GOT3 (cell line): ENCODE measurements at regions not wholly inside any gene's neighbourhood (a gene's known extent, or its start where the extent isn't known, plus 50 kb on each side); places are given as distances from the start of the nearest gene placed in this dataset.
"Not testable (repeated sequence)": the region's sequence is repeated elsewhere in the genome, so short reads cannot be mapped to it uniquely, and the experiment has no call there.

Experiments
- DNase-seq: peaks from one replicate; lab custom pipeline; 2025; ENCODE audit warnings: mixed read lengths; lab: John Stamatoyannopoulos, UW

DNA sequence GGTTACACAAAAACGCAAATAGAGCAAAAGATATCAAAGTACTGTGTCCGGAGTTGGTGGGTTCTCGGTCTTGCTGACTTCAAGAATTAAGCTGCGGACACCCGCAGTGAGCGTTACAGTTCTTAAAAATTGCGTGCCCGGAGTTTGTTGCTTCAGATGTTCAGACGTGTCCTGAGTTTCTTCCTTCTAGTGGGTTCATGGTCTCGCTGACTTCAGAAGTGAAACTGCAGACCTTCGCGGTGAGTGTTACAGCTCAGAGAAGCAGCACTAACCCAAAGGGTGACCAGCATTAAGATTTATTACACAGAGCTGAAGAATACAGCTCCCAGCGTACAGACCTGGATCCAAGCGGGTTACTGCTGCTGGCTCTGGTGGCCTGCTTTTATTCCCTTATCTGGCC, 125.7 kb upstream of the TWIST2 start:
- DNase-seq = no peak

DNA sequence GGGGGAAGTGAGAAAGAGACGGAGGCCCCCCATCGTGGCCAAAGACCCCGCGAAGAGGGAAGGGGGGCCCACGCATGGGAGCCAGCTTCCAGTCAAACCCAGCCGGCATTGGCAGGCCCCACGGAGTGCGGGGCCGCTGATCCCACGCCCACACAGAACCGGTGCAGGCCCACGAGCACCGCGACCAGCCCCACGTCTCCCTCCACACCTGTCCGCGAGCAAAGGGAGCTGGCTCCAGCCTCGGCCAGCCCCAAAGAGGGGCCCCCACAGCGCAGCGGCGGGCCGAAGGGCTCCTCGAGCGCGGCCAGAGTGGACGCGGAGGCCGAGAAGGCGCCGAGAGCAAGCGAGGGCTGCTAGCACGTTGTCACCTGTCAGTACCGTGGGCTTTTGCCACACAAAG, 125.0 kb upstream of the TWIST2 start:
- no peak for DNase-seq

DNA sequence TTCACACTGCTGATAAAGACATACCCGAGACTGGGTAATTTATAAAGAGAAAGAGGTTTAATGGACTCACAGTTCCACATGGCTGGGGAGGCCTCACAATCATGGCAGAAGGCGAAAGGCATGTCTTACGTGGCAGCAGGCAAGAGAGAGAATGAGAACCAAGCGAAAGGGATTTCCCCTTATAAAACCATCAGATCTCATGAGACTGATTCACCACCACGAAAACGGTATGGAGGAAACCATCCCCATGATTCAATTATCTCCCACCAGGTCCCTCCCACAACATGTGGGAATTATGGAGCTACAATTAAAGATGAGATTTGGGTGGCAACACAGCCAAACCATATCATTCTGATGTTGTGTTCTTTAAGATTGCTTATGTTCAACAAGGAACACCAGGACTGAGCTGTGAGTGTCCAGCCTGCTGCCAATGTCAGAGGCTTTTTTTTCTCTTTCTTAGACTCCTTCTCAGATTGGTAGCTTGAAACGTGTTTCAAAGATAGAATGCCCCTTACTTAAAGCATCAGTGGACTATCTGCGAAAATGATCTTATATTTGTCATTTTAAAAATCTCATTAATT, 124.1 kb upstream of the TWIST2 start:
- not testable (repeated sequence) for DNase-seq

DNA sequence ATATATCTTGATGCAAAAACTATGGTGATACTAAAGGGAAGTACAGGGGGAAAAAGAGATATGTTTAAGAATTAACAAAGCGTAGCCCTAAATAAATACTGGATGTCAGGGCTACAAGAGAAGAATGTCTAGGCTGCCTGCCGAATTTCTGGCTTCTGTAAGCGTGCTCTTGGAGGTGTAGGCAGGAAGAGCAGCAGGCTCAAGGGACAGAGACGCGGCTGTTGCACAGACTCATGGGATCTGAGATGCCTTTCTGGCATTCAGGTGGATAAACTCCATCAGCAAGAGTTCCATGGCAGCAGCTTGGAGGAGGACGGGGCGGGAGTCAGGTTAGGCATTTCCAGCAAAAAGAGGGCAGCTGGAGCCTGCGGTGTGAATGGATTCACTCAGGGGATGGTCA, 123.2 kb upstream of the TWIST2 start:
- no peak for DNase-seq

DNA sequence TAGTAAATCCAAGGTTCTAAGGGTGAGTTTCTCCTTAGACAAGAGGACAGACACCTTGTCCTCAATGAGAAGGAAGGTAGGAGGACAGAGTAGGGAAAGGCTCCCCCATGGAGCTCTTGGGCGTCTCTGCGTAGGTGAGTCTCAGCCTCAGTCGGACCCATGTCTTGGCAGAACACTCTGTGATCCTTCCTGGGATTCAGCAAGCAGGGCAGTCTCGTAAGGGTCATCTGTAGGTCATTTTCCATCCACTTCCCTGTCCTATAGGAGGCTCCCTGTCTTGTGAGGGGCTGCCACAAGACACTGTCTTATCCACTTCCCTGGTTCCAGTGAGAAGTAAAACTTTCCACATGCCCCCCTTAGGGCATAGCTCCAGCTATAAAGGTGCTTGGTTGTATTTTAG, 122.6 kb upstream of the TWIST2 start:
- no peak for DNase-seq

DNA sequence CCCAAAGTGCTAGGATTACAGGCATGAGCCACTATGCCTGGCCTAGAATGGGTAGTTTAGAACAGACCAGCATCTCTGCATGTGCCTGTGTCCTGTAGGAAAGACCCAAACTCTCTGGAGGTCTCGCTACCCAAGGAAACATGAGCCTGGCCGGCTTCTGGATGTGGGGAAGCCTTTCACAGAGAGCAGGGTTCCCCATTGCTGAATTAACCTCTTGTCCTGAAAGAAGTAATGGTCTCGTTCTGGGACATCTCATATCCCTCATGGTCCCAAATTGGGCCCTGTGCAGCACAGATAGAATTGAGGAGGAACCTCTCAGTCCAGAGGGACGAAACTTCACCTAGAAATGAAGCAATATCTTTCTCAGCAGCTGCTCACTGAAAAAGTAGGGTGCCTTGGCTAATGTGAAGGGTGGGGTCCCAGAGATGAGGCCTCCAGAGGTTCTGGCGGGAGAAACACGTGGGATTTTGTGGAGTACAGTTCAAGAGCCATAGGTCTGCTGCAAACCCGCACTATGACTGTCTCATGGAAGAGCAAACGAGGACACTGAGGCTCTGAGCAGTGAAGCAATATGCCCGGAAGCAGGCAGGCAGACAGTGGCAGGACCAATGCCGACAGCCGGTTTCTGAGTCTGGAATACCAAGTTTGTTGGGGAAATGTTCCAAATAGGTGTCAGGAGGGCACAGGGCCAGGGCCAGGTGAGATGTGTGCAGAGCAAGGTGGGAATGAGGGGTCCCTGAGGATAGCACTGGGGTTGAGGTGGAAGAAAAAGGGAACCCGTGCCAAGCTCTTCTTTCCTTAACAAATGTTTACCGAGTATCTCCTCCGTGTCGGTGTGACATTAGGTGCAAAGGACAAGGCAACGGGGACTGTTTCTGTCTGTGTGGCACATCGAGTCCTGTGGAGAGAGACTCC, 121.0 kb upstream of the TWIST2 start:
- DNase-seq = no peak

DNA sequence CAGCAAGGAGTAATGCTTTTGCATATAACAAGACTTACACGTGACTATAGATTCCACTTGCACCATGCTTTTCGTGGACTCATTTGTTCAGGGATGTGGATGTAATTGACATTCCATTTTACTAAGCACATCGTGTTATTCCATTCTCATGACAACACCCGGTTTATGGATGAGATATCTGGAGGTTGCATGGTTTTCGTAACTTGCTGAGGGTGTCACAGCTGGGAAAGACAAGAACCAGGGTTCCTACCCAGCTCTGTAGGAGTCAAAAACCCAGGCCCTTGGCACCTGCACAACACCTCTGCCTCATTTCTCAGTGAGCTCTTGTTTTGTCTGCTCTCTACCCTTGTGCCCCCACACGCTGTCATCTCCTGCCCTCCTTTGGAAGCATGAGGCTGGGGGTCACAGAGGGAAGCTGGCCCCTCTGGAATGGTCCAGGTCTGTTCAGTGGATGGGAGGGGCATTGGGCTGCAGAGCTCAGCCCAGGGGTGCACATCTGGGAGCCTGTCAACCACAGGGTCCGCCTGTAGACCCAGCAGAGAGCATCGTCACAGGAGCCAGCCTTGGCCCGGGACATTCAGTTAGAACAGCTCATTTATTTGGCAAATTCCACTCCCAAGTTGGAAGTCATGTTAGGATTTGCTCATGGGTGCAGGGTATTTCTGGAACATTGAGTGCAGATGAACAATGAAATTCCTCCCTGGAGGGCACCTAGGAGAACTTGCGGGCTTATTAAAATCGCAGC, 120.1 kb upstream of the TWIST2 start:
- DNase-seq = no peak

DNA sequence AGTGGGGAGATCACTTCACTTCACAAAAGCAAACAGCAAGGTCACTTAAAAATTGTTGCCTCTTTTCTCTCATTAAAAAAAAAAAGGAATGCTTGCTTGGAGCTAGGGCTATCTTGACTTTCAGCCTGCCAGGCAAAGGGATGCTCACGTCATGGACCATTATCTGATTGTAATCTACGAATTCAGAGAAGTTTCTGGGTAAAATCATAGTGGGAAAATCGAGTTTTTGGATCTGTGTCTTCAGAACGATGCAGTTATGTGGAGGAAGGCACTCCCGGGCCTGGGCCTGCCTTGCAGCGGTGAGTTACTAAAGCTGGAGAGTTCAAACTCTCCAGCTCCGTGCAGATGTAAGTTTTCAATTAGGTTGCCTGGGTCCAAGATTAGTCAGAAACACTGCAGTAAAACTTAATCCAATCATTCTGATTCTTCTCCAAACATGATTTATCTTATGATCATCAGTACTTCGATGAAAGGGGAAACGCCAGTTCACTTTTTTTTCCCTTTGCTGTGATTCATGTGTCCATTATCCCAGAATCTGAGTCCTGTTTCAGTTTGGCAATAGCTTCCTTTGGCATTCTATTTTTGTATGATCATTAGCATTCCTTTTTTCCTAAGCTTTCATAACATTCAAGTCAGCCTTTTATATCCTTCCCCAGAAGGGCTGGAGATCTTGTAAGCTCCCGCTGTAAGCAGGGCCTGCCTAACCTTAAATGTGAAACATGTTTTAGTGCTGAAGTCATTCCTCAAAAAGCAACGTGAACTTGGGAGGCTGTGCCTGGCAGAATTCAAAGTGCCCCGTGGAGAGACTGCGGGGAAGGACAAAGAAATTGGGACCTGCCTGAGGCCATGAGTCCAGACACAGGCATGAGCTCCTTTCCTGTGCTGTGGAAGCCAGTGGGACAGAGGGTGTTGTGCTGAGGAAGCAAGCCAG, 119.3 kb upstream of the TWIST2 start:
- DNase-seq = peak; percentile 16

DNA sequence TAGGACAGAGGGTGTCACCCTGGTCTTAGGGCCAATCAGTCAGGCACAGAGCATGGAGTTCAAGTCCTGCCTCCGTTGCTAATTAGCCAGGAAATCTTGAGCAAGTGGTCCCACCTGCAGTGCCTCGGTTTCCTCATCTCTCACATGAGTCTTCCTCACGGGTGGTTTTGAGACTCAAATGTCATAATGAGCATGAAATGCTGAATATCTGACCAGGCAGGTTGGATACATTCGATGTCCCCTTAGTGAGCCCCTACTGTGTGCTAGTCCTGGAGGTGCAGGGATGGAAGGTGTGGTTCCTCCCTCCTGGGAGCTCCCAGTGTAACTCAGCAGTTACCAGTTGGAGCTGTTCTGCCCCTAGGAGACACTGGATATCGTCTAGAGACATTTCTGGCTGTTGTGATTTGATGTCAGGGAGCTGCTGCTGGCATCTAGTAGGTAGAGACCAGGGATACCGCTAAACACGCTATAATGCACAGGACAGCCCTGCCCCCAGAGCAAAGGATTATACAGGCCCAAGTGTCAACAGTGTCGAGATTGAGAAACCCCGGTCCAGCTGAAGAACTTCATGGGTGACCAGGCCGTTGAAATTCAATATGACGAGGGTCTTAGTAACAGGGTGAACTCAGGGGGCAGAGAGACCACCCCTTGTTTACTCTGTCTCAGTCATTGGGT, 118.5 kb upstream of the TWIST2 start:
- no peak for DNase-seq

DNA sequence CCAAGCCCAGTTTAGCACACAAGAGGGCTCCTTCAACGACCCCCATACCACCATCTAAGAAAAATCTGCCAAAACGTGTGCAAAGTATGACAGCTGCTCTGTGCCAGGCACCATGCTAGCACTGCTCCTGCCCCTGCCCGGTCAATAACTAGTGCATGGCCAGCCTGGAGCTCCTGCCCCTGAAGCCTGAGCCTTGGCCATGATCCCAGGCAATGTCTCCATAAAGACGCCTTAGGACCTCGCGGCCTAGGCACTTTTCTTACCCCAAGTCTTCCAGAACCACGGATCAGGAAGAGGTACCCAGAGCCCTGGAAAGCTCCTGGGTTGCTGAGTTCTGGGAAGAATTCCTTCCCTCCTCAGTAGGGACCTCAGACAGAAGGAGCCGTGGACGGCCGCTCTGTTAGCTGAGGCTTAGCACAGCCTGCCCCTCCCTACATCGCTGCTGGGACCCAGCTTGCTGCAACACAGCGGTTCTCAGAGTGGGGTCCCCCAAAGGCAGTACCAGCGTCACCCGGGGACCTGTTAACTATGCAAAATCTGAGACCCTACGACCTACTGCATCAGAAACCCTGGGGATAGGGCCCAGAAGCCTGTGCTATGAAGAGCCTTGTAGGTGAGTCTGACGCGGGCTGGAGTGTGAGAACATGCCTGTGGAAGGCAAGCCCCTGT, 117.8 kb upstream of the TWIST2 start:
- DNase-seq = no peak

DNA sequence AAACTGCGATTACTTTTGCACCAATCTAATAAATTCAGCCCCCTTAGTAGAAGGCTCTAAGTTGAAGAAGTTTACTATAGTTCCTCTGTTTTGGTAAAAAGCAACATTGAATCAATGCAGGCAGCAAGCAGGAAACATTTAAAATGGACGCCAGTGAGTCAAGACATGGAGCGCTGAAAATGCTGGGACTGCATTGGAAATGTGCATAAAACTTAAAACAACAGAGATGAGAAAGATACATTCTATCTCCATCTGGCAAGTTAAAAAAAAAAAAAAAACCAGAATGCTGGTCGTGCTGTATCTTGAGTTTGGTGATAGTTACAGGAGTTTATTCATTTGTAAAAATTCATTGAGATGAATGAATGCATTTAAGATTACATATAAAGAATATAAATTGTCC, 117.0 kb upstream of the TWIST2 start:
- no peak for DNase-seq

DNA sequence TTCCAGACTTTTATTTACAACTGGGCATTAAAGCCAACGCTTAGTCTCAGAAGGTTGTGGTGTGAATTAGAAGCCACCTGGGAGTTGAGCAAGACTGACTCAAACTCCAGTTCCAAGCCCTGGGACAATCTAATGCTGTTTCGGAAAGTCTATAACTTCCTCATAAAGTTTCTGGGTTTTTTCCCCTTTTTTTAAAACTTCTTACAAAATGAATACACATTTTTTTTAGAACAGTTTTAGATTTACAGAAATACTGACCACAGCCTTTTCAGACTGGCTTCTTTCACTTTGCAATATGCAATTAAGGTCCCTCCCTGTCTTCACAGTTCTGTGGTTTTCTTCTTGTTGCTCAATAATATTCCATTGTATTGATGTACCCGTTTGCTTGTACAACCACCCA, 115.9 kb upstream of the TWIST2 start:
- no peak for DNase-seq

DNA sequence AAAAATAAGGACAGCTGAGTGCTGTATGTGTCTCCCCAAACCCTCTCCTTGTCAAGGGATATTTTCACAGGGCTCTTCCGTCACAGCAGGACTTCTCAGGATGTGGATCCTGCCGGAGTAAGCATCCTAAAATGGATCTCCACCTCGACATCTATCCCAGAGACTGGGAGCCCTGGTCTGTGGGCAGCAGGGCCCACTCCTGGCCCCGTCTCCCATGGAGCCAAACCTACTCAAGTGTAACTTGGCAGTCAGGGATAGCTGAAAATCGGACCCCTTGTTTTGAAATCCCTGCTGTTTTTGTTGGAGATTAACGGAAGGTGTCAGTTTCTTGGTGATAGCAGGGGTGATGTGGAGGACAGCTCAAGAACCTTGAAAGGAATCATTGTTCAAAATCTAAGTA, 109.0 kb upstream of the TWIST2 start:
- no peak for DNase-seq

DNA sequence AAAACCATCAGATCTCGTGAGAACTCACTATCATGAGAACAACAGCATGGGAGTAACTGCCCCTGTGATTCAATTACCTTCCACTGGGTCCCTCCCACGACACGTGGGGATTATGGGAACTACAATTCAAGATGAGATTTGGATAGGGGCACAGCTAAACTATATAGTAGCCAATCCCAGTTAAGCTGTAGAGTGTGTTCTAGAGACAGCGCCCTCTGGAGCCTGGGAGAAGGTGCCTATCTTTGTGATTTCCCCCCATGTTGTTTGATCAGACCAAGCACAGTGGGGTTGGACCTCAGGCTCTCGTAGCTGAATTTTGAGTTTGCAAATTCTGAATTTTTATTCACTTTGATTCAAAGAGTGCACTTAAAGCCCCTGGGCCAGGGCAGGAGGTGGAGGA, 108.2 kb upstream of the TWIST2 start:
- no peak for DNase-seq

DNA sequence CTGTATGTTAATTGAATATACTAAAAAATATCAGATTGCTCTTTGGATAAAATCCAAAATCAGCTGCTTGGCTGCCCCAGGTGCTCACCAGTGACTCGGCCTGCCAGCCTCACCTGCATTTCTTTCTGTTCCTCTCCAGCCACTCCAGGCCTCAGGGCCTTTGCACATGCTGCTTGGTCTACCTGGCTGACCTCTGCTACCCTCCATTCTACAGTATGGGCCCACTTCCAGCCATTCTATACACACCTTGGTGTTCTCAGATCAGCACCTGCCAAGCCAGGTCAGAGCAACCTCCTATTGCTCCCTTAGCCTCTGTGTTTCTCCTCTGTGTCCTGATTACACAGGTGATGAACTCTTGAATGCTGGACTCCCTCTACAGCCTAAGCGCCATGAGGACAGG, 106.6 kb upstream of the TWIST2 start:
- DNase-seq = no peak

DNA sequence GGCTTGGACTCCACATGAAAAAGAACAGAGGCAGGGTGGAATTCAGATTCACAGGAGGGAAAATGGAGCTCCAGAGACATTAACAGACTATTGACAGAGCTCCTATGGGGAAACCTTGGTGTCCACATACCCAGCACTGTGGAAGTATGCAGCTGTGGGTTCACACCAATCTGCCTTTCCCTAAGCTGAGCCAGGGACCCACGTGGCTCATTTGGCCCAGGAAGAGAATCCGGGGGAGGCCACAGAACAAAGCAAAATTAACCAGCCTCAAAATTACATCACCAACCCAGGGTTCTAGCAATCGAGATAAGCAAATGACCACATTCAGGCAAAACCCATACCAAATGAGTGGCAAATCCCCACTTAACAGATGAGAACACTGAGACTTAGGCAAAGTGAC, 105.8 kb upstream of the TWIST2 start:
- DNase-seq = no peak

DNA sequence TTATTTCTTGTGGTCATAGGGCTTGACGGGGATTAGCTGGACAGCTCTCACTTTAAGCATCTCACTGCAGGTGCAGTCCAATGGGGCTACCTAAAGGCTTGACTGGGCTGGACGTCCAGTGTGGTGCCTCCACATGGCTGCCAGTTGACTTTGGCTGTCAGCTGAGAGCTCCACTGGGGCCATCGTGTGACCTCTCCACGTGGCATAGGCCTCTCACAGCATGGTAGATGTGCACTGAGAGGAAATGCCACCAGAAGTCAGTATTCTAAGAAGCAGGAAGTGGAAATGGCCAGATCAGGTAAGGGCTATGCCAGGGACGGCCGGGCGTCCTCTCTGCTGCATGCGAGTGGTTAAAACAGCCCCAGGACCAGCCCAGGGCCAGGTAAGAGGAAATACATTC, 105.2 kb upstream of the TWIST2 start:
- no peak for DNase-seq

DNA sequence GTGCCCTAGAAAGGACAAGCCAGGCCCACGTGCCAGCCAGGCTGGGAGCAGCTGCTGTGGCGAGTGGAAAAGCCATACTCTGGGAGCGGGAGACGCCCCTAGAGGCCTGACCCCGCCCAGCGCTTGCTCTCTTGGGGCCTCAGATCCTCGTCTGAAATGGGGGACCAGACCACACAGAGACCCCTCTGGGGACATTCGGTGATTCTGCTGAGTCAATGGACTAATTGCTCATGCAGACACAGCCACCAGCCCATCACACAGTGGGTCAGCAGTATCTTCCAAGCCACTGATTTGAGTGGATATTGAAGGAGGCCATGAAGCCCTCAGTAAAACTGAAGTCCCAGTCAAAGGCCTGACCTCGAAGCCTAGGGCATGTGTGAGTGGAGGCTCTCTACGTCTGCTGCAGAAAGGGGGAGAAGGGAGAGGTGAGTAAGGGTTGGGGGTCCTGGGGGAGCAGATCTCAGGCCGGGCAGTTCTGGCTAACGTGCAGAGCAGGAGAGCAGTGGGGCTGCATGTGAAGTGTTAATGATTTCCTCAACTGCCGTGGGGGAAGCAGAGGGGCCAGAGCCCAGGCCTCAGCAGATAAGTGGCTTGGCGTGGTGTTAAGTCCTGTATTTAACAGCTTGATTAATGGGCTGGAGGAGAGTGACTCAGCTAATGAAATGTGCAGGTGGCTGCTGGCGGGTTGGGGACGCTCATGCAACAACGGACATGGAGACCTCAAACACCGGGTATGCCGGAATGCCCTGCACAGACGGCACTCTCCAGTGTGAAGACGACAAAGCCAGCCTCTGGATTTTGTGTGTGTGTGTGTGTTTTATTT, 104.4 kb upstream of the TWIST2 start:
- no peak for DNase-seq

DNA sequence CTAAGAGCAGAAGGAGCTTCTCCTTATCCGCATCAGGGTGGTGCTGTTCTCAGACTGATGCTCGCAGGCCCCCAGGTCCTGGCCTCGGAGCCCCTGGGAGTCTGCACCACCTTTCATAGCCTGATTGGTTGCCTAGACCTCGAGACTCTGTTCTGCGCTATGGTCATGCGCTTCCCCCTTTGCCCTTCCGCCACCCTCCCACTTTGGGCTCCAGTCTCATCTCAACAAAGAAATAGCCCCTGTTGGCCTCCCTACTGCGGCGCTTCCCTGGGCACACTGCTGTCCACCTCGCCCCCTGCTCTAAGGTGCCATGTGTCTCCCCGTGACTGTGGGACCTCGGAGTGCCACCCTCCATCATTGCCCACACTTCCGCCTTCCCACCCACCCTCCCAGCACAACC, 102.9 kb upstream of the TWIST2 start:
- DNase-seq = no peak

DNA sequence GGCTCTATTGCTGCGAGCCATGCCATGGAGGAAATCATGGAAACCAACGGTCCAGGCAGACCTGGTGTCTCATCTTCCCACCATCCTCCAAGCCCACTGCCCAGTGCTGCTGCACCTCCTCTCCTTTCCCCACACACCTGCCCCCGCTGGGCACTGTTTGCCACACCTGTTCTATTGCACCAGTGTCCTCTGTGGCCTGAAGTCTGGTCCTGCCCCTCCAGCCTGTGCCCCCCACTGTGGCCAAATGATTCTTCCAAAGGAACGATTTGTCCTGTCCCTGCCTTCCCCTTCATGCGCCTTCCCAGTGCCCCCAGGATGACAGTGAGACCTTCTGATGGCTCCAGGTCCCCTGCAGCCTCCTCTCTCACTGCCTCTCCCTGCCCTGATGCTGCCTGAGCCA, 101.9 kb upstream of the TWIST2 start:
- DNase-seq = no peak
